IMR-90 (cell line): ENCODE measurements at regions not wholly inside any gene's neighbourhood (a gene's known extent, or its start where the extent isn't known, plus 50 kb on each side); places are given as distances from the start of the nearest gene placed in this dataset.

Experiments used
- ATAC-seq: fragments of 200-7000 bp; cut with Tn5 transposase; 2 replicates; pipeline ENCODE4 v1.9.1; 2020; ENCODE audit warnings: low read depth, mild to moderate bottlenecking, moderate library complexity
- BruUV-seq: library from RNA; stranded (reverse); fragments of 400-500 nt; replicated peaks from 2 replicates; lab custom pipeline; 2021; lab: Mats Ljungman, UMichigan
- CTCF ChIA-PET: fragments of 300-600 bp; formaldehyde crosslinking; extraction: SDS; loops from one replicate; lab custom pipeline; 2021; ENCODE audit warnings: antibody characterized with exemption; lab: Yijun Ruan, JAX
- POLR2A ChIA-PET: fragments of 300-600 bp; sonication (Branson Sonifier 250); formaldehyde crosslinking; loops from one replicate; lab custom pipeline; 2022; ENCODE audit warnings: antibody characterized with exemption; ENCODE audit not compliant: unreplicated experiment; lab: Charles Lee
- DNase-seq: peaks from one replicate; pipeline ENCODE4 v3.0.0; 2013
- H2AFZ ChIP-seq: replicated peaks from 2 replicates; pipeline ENCODE3; 2013; ENCODE audit warnings: low read length, mild to moderate bottlenecking; ENCODE audit not compliant: poor library complexity
- H2AK5ac ChIP-seq: 2 replicates; pipeline ENCODE4 v1.6.1; 2013; ENCODE audit warnings: low read depth, low read length, inconsistent platforms
- H2AK9ac ChIP-seq: replicated peaks from 2 replicates; pipeline ENCODE3; 2013; ENCODE audit warnings: mild to moderate bottlenecking, low read depth, low read length, moderate library complexity; ENCODE audit not compliant: poor library complexity
- H2BK120ac ChIP-seq: 2 replicates; pipeline ENCODE4 v1.6.1; 2013; ENCODE audit warnings: low read depth, low read length, inconsistent platforms
- H2BK15ac ChIP-seq: 3 replicates; pipeline ENCODE4 v1.6.1; 2013; ENCODE audit warnings: low read depth, low read length, inconsistent platforms
- H2BK20ac ChIP-seq: 2 replicates; pipeline ENCODE4 v1.6.1; 2013; ENCODE audit warnings: low read depth, mild to moderate bottlenecking, inconsistent platforms, low read length, moderate library complexity
- H2BK5ac ChIP-seq: 2 replicates; pipeline ENCODE4 v1.6.1; 2013; ENCODE audit warnings: mild to moderate bottlenecking, low read depth, low read length, inconsistent platforms; ENCODE audit not compliant: poor library complexity, severe bottlenecking
- H3K14ac ChIP-seq: replicated peaks from 2 replicates; pipeline ENCODE4 v1.6.1; 2013; ENCODE audit warnings: low read depth, low read length, inconsistent platforms
- H3K18ac ChIP-seq: 2 replicates; pipeline ENCODE4 v1.6.1; 2013; ENCODE audit warnings: low read depth, low read length, control low read depth
- H3K23ac ChIP-seq: 2 replicates; pipeline ENCODE4 v1.6.1; 2013; ENCODE audit warnings: low read depth, low read length, inconsistent platforms
- H3K27ac ChIP-seq: 2 replicates; pipeline ENCODE4 v1.5.1; 2013; ENCODE audit warnings: mild to moderate bottlenecking, control low read depth, low read length; ENCODE audit not compliant: insufficient read depth
- H3K27me3 ChIP-seq: 2 replicates; pipeline ENCODE4 v1.6.1; 2013; ENCODE audit warnings: low read length; ENCODE audit not compliant: control insufficient read depth, insufficient read depth
- H3K36me3 ChIP-seq: 2 replicates; pipeline ENCODE4 v1.6.1; 2013; ENCODE audit warnings: low read length, mixed read lengths; ENCODE audit not compliant: control insufficient read depth, insufficient read depth
- H3K4ac ChIP-seq: 2 replicates; pipeline ENCODE4 v1.6.1; 2013; ENCODE audit warnings: low read depth, low read length, inconsistent platforms
- H3K4me1 ChIP-seq: 2 replicates; pipeline ENCODE4 v1.6.1; 2013; ENCODE audit warnings: low read length, mixed read lengths; ENCODE audit not compliant: control insufficient read depth, insufficient read depth
- H3K4me2 ChIP-seq: 2 replicates; pipeline ENCODE4 v1.6.1; 2013; ENCODE audit warnings: low read depth, mild to moderate bottlenecking, control low read depth, low read length, moderate library complexity
- H3K4me3 ChIP-seq: 2 replicates; pipeline ENCODE4 v1.5.1; 2013; ENCODE audit warnings: low read depth, mild to moderate bottlenecking, control low read depth, low read length, moderate library complexity; ENCODE audit not compliant: insufficient read depth
- H3K56ac ChIP-seq: 2 replicates; pipeline ENCODE4 v1.6.1; 2013; ENCODE audit warnings: low read length, inconsistent platforms; ENCODE audit not compliant: insufficient read depth; ENCODE audit errors: extremely low read depth
- H3K79me1 ChIP-seq, 2 experiments: 2 replicates each; pipeline ENCODE4 v1.6.1; 2013; ENCODE audit warnings: low read length in 2 of 2, inconsistent platforms in 1 of 2, low read depth in 1 of 2
- H3K9ac ChIP-seq: 2 replicates; pipeline ENCODE4 v1.6.1; 2013; ENCODE audit warnings: low read depth, low read length, control low read depth
- H3K9me1 ChIP-seq: 2 replicates; pipeline ENCODE4 v1.6.1; 2013; ENCODE audit warnings: low read length, inconsistent platforms; ENCODE audit not compliant: insufficient read depth
- H3K9me3 ChIP-seq: 2 replicates; pipeline ENCODE4 v1.6.1; 2013; ENCODE audit warnings: low read length; ENCODE audit not compliant: control insufficient read depth, insufficient read depth
- H4K20me1 ChIP-seq: 2 replicates; pipeline ENCODE4 v1.6.1; 2013; ENCODE audit warnings: low read length, inconsistent platforms; ENCODE audit not compliant: insufficient read depth
- H4K5ac ChIP-seq: 2 replicates; pipeline ENCODE4 v1.6.1; 2013; ENCODE audit warnings: mild to moderate bottlenecking, low read depth, low read length, control low read depth
- H4K8ac ChIP-seq, 2 experiments: 2 replicates each; pipeline ENCODE4 v1.6.1; 2013; ENCODE audit warnings: low read depth in 2 of 2, low read length in 2 of 2, control low read depth in 1 of 2, inconsistent platforms in 1 of 2
- H4K91ac ChIP-seq: 2 replicates; pipeline ENCODE4 v1.6.1; 2013; ENCODE audit warnings: low read depth, low read length, inconsistent platforms; ENCODE audit not compliant: insufficient read depth
- BHLHE40 ChIP-seq: fragments of 150-350 bp; IDR thresholded peaks from 2 replicates; pipeline ENCODE4 v1.6.1; 2016; ENCODE audit warnings: mild to moderate bottlenecking, low read depth, low read length
- CEBPB ChIP-seq: IDR thresholded peaks from 2 replicates; pipeline ENCODE4 v1.6.1; 2012; ENCODE audit warnings: low read depth, low read length, improper control_type of control experiment
- MAFK ChIP-seq: IDR thresholded peaks from 2 replicates; pipeline ENCODE4 v1.6.1; 2012; ENCODE audit warnings: low read depth, low read length, improper control_type of control experiment
- MXI1 ChIP-seq: IDR thresholded peaks from 2 replicates; pipeline ENCODE4 v1.6.1; 2012; ENCODE audit warnings: low read depth, mild to moderate bottlenecking, low read length, moderate library complexity, borderline replicate concordance
- POLR2A ChIP-seq: IDR thresholded peaks from 2 replicates; pipeline ENCODE4 v1.6.1; 2012; ENCODE audit warnings: mild to moderate bottlenecking, low read depth, low read length
- RAD21 ChIP-seq: IDR thresholded peaks from 2 replicates; pipeline ENCODE4 v1.6.1; 2012; ENCODE audit warnings: low read length, improper control_type of control experiment
- RCOR1 ChIP-seq: IDR thresholded peaks from 2 replicates; pipeline ENCODE4 v1.6.1; 2012; ENCODE audit warnings: mild to moderate bottlenecking, low read length, improper control_type of control experiment; ENCODE audit not compliant: insufficient replicate concordance
- SMC3 ChIP-seq: fragments of 150-350 bp; IDR thresholded peaks from 2 replicates; pipeline ENCODE4 v1.6.1; 2016; ENCODE audit warnings: low read depth, mild to moderate bottlenecking, antibody characterized with exemption, low read length, moderate library complexity
- WGBS, 2 experiments: methylation state at CpG; one replicate each; pipeline versions ENCODE4 v1.1.5 to v1.1.7; 2013; ENCODE audit warnings: missing lambda C conversion rate in 2 of 2; ENCODE audit not compliant: insufficient read length in 1 of 2; ENCODE audit errors: extremely low coverage in 2 of 2; 5-methylcytosine and 5-hydroxymethylcytosine counted together
- dilution Hi-C: fragments of 300-500 bp; cut with HindIII; formaldehyde crosslinking; loops from one replicate; pipeline ENCODE4 v1.14.3; 2018; ENCODE audit warnings: low sequenced_read_pairs; ENCODE audit not compliant: unreplicated experiment
- in situ Hi-C: fragments of 300-500 bp; cut with MboI; formaldehyde crosslinking; loops from 3 replicates; pipeline ENCODE4 v1.14.3; 2019; ENCODE audit warnings: low sequenced_read_pairs, inconsistent platforms, mixed read lengths
- intact Hi-C: fragments of 100-400 bp; cut with micrococcal nuclease; formaldehyde crosslinking; loops from 2 replicates; pipeline ENCODE4 v1.10.0; 2022

GRCh38 chr4:110278127-110278526 is 79.7 kb upstream of the ELOVL6 start:
- Histone ChIP-seq H2AFZ (no peak overlapping the region), H4K5ac (no peak overlapping the region), H2BK15ac (no peak overlapping the region), H3K23ac (no peak overlapping the region), H4K20me1 (no peaks in the 10 kb centered on the region), H2AK5ac (no peak overlapping the region), H3K9ac (no peak overlapping the region), H3K36me3 (no peaks in the 10 kb centered on the region), H3K9me1 (no peaks in the 10 kb centered on the region), H2BK120ac (no peak overlapping the region), H3K9me3 (no peaks in the 10 kb centered on the region), H3K79me1 (no peaks in the 10 kb centered on the region), H3K4me3 (no peak overlapping the region), H3K4me2 (no peak overlapping the region), H3K27ac (no peak overlapping the region), H3K18ac (no peak overlapping the region), H3K4me1 (no peaks in the 10 kb centered on the region), H2AK9ac (no peak overlapping the region), H4K91ac (no peak overlapping the region), H4K8ac (no peak overlapping the region), H3K4ac (no peak overlapping the region), H2BK5ac (no peak overlapping the region), H3K14ac (no peak overlapping the region), H2BK20ac (no peak overlapping the region), H3K56ac (no peak overlapping the region), H3K27me3 (no peaks in the 10 kb centered on the region)
- BruUV-seq = no TSS peak
- 72% methylated on average over 2 of the region's 2 CpGs; no CpG with 5 or more reads in 1 of the 2 experiments for WGBS, 2 experiments
- DNase-seq (no peak), ATAC-seq (no peak)
- TF ChIP-seq MXI1 (no peak), RCOR1 (no peak), BHLHE40 (no peak), RAD21 (no peak), CEBPB (no peak), SMC3 (no peak), POLR2A (no peak), MAFK (no peak)
- dilution Hi-C loops = no loop called here
- POLR2A ChIA-PET = no interaction called here
- in situ Hi-C loops = no loop called here
- CTCF ChIA-PET = no interaction called here
- intact Hi-C loops = no loop called here
